ENCODE measurements at regions not wholly inside any gene's neighbourhood (a gene's known extent, or its start where the extent isn't known, plus 50 kb on each side); places are given as distances from the start of the nearest gene placed in this dataset.
A peak's percentile ranks its signal among the peaks of the same experiment; 100 is the strongest.

DNA sequence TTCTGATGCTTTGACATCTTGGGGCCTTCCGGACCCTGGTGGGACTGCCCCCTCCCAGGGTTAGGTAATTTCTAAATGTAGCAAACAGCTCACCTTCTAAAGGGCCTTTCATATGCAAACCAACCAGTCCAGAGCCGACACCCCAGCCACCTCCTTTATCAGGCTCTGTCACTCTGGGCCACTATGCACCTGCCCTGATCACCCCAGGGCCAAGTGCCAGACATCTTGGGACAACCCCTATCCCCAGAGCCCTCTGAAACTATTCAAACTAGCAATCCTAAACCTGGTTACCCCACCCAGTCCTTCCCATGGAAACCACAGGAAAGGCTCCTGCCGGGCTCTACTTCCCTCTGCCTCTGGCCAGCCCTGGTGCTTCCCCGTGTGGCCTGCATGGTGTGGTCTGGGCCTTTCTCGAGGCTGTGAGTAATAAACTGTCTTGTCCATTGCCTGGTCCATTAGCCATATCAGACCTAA is 91.2 kb upstream of the TNRC6C start:
- no peak for DNase-seq

- no peak for DNase-seq
These were observed 90.4 kb upstream of the TNRC6C start for GRCh38 chr17:77867976-77868713.

DNA sequence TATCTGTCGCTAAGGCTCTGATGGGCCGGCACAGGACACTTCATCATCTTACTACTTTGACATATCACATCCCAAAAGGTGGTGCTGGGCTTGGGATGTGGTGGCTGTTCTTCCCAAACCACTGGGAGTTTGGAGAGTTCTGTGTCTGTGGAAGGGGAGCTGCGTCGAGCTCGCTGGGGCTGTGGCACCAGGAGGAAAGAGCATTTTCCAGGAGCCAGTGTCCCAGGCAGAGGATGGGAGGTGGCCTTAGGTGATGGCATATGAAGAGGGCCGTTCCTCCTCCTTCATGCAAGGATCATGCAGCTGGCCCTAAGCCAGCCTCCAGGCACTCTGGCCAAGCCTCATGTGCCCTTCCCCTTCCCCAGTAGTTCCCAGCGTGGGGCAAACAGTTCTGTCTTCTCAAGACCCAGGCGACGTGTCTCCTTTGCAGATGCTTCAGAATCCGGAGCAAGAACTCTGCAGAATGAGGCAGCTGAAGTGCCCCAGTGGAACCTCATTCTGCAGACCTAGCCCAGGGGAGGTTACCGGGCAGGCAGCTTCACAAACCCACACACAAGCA is 89.4 kb upstream of the TNRC6C start:
- no peak for DNase-seq

DNA sequence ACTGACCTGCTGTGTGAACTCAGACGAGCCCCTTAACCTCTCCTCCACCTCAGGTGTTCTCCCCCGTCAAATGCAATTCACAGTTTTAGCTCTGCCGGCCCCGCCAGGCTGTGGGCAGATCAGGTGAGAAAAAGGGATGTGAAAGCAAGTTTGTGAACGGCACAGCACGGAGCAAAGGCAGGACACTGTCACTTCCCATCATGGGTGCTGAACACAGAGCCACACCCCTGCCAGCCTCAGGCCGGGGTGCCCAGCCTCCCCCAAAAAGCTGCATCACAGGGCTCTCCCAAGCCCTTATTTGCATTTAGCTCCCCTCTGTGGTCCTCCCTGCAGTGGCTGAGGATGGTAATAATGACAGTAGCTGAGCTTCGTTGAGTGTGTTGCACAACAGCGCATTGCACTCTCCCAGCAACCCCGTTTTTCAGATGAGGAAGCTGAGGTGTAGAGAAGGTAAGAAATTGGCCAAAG is 88.8 kb upstream of the TNRC6C start:
- DNase-seq = no peak

- no peak for DNase-seq
These were observed 86.3 kb upstream of the TNRC6C start for GRCh38 chr17:77872199-77872598.

DNA sequence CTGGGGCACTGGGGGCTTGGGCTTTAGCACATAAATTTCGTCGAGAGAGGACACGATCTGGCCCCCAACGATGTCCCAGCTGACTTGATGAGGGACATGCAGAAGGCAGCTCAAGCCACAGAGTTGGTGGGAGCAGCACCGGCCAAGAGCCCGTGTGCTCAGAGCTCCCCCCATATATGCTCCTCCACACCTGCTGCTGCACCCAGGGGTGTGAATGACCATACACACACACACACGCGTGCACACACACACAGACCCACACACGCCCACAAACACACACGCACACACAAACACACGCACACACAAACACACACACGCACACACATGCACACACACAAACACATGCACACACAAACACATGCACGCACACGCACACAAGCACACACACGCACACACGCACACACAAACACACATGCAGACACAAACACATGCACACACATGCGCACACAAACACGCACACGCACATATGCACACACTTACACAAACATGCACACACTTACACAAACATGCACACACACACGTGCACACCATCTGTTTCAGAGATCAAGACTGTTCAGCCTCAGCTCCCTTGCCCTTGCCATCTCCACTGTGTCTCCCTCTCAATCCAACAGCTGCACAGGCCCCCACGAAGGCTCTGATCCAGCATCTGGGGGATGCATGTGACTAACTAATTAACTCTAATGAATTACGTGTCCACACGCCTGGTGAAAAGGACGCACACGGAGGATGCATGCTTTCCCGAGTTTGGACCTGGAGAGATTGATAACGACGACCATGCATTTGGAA is 85.6 kb upstream of the TNRC6C start:
- peak; percentile 11 for DNase-seq

GRCh38 chr17:77873500-77874302 is 84.8 kb upstream of the TNRC6C start:
- no peak for DNase-seq

- no peak for DNase-seq
These were observed 84.0 kb upstream of the TNRC6C start for GRCh38 chr17:77874303-77875050.

GRCh38 chr17:77875051-77875780 is 83.3 kb upstream of the TNRC6C start:
- no peak for DNase-seq

DNA sequence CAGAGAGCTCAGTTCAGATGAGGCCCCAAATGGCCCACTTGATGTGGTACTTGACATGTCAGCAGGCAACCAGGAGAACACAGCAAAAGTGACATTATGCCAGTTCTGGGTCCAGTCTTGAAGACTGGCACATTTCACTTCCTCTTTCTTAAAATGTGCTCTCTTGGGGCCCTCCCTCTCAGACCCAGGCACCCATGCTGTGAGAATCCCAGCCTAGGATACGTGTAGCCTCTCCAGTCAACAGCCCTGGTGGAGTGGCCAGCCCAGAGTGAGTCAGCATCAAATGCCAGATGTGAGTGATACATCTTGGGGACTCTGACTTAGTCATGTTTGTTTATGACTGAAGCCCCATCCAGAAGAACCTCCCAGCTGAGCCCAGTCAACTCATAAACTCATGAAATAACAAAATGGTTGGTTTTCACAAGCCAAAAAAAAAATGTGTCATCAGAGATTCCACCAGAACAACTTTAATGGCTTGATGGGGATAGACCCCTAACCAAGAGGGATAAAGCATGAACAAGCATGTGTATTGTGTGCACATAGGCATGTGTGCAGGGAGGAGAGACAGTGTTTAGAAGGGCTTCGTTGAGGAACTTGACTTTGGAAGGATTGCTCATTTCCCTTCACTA is 82.5 kb upstream of the TNRC6C start:
- no peak for DNase-seq

DNA sequence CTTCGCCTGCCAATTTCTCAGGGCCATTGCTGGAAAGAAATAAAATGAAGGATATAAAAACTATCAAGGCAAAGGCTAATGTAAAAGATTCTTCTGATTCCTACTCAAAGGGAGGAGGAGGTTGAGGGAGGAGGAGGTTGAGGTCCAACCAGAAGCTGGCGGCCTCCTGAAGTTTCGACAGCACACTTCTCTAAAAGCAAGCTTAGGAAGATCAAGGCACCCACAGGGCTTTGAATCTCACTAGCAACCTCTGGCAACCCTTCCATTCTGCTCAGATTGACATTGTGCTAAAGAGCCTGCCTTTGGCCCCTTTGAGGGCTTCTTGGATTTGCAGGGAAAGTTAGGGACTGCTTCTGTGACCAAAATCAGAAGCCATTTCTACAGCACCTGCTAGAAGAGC is 81.5 kb upstream of the TNRC6C start:
- no peak for DNase-seq

DNA sequence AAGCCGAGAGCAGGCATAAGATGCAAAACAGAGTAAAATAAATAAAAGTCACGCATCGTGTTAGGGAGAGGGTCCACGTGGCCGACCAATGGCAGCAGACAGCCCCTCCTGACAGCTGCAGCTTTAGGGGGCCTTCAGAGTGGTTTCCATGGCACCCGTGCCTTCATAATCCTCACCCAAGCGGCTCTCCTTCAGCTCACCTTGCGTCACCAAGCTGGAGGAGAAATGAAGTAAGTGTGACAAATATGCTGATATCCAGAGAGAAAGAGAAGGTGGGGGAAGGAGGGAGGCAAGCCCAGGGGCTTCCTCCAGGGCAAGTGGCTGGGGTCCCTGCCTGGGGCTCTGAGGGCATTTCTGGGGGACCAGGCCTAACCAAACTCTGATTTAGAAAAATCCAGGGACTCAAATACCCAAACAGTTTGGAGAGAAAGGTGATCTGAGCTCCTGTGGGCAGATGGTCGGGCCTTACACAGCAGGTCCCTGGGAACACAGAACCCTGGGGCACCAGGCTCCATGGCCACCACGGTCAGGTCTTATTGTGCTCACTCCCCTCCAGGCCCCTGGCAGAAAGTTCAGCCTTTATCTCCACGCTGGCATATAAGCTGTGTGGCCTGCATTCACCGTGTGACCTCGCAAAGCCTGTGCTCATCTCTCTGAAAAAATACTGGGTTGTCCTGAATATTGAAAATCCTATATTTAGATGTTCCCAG is 80.7 kb upstream of the TNRC6C start:
- DNase-seq = no peak

GRCh38 chr17:77879226-77879895 is 79.1 kb upstream of the TNRC6C start:
- DNase-seq = no peak

GRCh38 chr17:77879896-77880280 is 78.6 kb upstream of the TNRC6C start:
- no peak for DNase-seq

GRCh38 chr17:77880711-77881450 is 77.6 kb upstream of the TNRC6C start:
- no peak for DNase-seq

GRCh38 chr17:77881545-77881944 is 77.0 kb upstream of the TNRC6C start:
- DNase-seq = peak; percentile 25

GRCh38 chr17:77882040-77882439 is 76.5 kb upstream of the TNRC6C start:
- no peak for DNase-seq

DNA sequence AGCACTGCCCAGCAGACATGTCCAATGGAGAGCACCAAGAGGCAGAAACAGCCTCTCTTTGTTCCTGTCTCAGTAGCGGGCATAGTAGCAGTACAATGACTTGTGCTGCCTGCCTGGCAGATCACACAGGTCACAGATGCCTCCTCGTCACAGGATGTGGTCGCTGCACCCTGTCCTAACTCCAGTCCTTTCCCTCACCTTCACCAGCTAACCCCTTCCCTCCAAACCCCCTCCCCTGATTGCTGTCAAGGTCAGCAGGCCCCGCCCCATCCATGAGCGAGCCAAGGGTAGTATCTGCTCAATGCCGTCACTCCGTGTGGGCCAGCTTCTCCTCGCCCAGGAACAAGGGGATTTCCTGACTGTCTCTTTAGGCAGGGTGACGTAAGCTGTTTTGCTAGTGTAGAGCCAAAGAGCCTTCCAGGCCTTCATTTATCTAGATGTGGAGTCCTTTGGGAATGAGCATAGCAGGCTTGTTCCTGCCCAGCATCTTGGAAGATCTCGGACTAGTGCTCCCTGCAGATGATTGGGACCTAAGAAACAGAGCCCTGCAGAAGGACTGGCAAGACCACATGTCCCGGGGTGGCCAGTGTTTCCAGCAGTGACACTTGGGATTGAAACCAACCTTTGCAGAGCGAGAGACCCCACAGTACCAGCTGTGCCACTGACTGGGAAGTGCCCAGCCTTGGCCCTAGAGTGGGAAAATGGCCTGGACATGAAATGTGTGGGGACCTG is 75.9 kb upstream of the TNRC6C start:
- no peak for DNase-seq
